ENCODE measurements at regions not wholly inside any gene's neighbourhood (a gene's known extent, or its start where the extent isn't known, plus 50 kb on each side); places are given as distances from the start of the nearest gene placed in this dataset.
"Not testable (repeated sequence)": the region's sequence is repeated elsewhere in the genome, so short reads cannot be mapped to it uniquely, and the experiment has no call there.

- no peak for DNase-seq
Observed at GRCh38 chr9:129301941-129302340, 123.9 kb upstream of the IER5L start.

- DNase-seq, result not testable (repeated sequence)
Observed at GRCh38 chr9:129296195-129296594, 118.1 kb upstream of the IER5L start.

DNA sequence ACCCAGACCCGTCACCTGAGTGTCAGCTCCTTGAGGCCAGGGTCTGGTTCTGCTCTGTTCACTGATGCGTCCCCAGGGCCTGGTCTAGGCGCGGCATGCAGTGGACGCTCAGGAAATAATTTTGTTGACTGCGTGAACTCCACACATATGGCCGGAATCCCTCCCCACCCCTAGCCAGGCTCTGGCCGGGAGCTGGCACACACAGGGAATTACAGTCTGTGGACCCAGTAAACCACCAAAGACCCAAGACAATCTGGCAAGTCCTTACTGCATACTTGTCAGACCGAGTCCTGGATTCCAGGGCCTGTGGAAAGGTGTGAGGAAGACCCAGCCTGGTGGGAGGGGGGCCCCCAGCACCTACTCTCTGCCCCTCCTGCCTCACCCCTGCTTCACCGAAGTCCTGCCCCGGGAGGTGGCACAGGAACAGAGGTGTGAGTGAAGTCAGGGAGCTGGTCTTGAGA lies 113.0 kb upstream of the IER5L start:
- DNase-seq, result no peak

DNA sequence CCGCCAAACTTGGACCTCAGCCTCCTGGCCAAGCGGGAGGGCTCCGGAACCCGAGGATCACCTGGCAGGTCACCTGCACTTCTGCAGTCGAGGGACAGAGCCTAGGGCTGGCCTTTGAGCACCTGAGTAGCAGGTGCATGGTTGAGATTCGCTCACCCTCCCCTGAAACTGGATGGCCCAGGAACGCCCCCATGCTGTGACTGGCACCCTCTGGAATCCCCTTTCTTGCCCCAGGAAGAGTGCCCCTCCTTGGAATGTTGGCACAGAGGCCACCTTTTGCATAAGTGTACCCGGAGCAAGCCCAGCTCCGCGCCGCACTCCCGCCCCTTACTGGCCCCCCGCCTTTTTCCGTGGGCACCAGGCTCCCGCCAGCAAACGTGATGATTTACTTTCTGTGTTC lies 112.5 kb upstream of the IER5L start:
- DNase-seq, result no peak

- DNase-seq, result no peak
Observed at GRCh38 chr9:129289883-129290282, 111.8 kb upstream of the IER5L start.

- peak; percentile 76 for DNase-seq
Observed at GRCh38 chr9:129289131-129289731, 111.2 kb upstream of the IER5L start.

- DNase-seq, result peak; percentile 92
Observed at GRCh38 chr9:129287619-129288305, 109.7 kb upstream of the IER5L start.

- DNase-seq, result no peak
Observed at GRCh38 chr9:129285979-129286772, 108.1 kb upstream of the IER5L start.

- DNase-seq, result no peak
Observed at GRCh38 chr9:129285382-129285781, 107.3 kb upstream of the IER5L start.

GRCh38 chr9:129284607-129285291 lies 106.7 kb upstream of the IER5L start:
- no peak for DNase-seq

DNA sequence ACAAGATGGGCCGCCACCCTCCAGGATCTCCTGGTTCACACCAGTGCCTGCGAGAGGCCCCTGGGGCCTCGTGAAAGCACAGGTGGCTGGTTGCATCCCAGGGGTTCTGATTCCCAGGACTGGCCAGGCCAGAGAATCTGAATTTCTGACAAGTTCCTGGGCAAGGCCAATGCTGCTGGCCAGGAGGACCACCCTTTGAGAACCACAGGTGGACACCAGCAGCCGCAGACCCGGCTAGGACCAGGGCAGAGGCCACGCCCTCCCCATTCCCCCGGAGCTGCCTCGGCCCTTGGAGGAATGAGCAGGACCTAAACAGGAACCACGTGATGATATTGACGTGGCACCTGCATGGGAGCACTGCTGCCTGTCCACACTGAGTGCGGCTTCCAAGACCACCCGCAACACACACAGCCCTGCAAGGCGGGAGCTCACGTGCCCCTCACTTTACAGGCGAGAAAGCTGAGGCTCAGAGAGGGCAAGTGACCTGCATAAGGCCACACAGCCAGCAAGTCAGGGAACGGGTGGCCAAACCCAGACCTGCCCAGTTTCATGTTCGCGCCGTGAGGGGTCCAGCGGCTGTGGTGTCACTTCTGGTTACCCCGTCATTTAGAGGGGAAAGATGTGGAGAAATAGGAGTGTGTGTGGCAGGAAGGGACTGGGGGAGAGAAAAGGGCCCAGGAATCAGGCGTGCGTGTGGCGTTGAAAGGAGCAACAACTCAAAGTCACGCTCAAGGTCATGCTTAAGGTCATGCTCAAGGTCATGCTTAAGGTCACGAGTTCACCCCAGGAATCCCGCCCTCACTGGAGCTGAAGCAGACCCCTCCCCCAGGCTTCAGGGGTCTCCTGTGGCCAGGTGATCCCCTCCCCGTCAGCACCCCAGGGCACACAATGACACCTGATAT lies 105.9 kb upstream of the IER5L start:
- no peak for DNase-seq

GRCh38 chr9:129283291-129283691 lies 105.2 kb upstream of the IER5L start:
- no peak for DNase-seq

- no peak for DNase-seq
Observed at GRCh38 chr9:129282731-129283211, 104.7 kb upstream of the IER5L start.

DNA sequence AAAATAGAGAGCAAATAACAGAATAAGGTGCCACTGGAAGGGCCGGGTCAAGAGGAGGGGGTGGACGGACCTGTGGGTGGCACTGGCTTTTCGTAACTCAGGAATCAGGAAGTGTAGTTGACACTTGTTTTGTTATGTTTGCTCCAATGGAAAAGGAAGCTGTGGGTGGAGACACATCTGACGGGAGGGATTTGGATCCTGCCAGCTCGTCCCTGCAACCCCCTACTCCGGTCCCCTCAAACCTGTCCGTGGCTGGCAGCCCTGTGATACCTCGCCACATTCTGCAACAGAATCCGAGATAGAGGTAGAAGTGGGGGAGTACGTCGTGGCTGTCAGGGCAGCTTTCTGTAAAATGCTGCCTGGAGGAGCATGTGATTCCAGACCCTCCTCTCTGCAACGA lies 104.2 kb upstream of the IER5L start:
- DNase-seq, result no peak

DNA sequence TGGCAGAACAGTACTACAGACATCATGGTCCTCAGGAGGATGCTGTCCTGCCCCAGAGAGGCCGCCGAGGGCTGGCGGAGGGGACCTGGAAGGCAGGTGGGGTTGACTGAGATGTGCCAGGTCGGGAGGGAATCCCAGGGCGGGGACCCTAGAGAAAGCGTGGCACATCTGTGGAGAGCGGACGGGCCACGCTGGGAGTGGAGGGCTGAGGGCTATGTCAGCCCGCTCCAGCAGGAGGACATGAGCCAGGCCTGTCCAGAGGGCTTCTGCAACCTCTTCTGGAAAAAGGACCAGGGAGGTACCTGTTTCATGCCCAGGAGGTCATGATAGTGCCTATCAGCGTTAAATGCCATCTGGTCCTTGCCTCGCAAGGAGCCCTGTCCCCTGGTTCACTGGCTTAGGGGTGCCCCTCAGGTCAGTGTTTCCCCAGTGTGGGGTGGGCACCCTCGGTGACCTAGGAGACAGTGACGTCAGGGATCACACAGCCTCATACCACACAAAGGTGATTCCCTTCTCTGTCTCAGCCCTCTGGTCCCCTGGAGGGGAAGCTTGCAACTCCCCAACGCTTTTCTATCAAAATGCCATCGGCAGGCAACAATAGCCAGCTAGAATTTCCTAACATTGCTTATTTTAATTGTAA lies 103.6 kb upstream of the IER5L start:
- DNase-seq, result no peak

- DNase-seq, result no peak
Observed at GRCh38 chr9:129280623-129281271, 102.7 kb upstream of the IER5L start.

DNA sequence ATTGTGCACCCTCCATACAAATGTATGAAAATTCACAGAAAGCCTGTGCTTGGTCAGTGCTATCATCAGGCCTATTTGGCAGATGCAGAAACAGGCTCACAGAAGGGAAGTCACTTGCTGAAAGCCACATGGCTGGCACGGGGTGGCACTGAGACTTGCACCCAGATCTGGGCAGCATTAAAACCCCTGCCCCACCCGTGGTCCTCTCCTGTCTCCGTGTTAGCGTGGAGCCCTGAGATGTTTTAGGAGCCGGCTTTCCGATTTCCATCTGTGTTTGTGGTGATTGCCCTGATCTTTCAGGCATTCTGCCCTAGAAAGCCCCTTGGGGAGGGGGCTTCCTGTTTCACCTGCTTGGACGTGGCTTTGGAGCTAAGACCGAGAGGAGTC lies 102.2 kb upstream of the IER5L start:
- no peak for DNase-seq

GRCh38 chr9:129278391-129279237 lies 100.6 kb upstream of the IER5L start:
- peak; percentile 32 for DNase-seq

DNA sequence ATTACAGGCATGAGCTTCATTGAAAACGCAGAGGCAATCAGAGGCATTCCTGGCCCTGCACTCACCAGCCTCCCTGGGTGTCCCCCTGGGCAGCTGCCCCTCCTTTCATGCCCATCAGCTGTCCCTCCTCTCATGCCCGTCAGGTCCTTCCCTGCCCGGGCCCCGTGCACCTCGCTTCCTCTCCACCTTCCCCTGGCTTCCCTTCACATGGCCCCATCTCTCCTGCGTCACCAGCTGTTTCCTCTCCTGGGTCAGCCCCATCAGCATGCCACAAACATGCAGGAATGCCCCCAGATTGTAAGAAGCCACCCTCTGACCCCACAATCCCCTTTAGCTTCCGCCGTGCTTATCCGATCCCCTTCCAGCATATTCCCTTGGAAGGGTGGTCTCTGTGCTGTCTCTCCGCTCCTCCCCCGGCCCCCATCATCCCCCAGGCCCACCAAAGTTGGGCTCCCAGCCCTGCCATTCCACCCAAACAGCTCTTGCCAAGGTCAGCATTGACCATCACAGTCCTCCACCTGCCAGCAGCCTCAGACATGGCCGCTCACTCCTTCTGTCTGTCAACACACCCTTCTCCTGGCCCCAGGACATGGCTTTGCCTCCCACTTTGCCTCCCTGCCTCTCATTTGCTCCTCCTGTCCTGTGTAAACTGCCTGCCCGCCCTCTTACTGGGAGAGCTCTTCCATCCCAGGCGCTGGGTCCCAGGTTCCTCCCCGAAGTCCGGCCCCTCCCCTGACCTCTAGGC lies 98.6 kb upstream of the IER5L start:
- DNase-seq, result no peak

All from NCI-H1417 treated with DMSO at 0.1 percent for 48 hours (cell line).